Right ventricle myocardium inferior (tissue), 1 donor: ENCODE measurements at regions not wholly inside any gene's neighbourhood (a gene's known extent, or its start where the extent isn't known, plus 50 kb on each side); places are given as distances from the start of the nearest gene placed in this dataset.

Experiments used
- ATAC-seq: fragments of 200-7000 bp; cut with Tn5 transposase; one replicate; pipeline ENCODE4 v1.9.1; 2020; ENCODE audit warnings: mild to moderate bottlenecking, moderate library complexity
- DNase-seq: peaks from one replicate; pipeline ENCODE4 v3.0.0; 2021; ENCODE audit errors: missing footprints
- intact Hi-C: fragments of 100-400 bp; cut with DNase I; formaldehyde crosslinking; loops from one replicate; pipeline ENCODE4 v1.11.0; 2022
- donor health status: DM: no; HTN: yes; CAD: no; lungs with severe emphysema.

DNA sequence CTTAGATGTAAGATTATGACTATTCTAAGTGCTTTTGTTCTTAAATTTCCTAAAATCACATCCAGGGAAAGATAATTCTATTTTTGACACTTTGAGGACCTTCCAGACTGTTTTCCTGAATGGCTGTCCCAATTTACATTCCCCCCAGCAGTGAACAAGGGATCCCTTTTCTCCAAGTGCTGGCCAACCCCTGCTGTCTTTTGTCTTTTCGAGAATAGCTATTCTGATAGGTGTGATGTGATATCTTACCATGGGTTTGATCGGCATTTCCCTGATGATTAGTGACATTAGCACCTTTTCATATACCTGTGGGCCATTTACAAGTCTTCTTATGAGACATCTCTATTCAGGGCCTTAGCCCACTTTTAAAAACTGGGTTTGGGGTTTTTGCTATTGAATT is 526.7 kb upstream of the FZD8 start:
- intact Hi-C loops, result loop anchor here (5.0 kb wide), 1 partner anchor 526 kb away; the partner anchor contains the start of gene FZD8
- ATAC-seq (no peak), DNase-seq (no peak)

DNA sequence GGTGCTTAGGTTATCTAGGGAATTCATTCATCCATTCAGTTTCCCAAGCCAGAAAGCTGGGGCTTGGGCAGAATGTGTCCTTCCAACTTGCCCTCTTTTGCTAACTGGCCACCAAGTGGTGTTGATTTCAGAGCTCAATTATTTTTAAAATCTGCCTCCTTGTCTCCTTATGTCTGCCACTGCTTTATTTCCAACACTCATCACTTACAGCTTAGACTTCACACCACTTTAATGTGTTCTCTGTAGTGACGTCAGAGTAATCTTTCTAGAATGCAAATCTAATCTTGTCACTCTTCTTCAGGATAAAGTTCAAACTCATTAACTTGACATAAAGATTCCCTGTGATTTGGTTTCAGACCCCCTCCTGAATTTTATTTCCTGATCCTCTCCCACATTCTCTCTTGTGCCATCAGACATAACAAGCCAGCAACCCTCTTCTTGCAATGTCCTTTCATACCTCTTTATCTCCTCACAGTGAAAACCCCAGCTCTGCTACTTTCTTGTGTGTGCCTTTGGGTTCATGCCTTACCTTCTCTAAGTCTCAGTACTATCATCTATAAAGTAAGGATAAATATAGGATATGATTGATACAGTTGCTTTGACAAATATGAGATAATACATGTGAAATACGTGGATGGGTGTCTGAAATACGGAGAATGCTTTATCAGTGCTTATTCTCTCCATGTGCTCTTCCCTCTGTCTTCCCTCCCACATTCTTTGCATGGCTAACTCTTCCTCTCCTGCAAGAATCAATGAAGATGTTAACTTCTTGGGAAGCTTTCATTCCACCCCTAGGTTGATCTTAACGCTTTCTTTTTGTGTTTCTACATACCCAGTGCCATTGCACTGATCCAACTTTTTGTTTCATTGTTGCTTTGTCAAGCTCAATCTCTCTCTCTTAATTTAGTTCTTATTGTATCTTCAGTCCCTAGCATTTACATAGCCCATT is 522.7 kb upstream of the FZD8 start:
- ATAC-seq (peak; percentile 88), DNase-seq (no peak)
- intact Hi-C loops, result loop anchor here (5.0 kb wide), 1 partner anchor 523 kb away; the partner anchor contains the start of gene FZD8

DNA sequence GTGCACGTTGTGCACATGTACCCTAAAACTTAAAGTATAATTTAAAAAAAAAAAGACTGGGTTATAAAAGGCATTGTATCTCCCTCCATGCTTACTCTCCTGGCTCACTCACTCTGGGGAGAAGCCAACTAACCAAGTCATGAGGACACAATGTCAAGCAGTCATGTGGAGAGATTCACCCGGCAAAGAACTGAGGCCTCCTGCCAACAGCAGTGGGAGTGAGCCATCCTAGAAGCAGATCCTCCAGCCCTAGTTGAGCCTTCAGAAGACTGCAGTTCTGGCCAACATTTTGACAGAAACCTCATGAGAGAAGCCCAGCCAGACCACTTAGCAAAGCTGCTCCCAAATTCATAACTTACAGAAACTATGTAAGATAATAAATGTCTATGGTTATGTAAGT is 521.7 kb upstream of the FZD8 start:
- ATAC-seq, result peak; percentile 60
- DNase-seq, result no peak
- intact Hi-C loops, result no loop called here

DNA sequence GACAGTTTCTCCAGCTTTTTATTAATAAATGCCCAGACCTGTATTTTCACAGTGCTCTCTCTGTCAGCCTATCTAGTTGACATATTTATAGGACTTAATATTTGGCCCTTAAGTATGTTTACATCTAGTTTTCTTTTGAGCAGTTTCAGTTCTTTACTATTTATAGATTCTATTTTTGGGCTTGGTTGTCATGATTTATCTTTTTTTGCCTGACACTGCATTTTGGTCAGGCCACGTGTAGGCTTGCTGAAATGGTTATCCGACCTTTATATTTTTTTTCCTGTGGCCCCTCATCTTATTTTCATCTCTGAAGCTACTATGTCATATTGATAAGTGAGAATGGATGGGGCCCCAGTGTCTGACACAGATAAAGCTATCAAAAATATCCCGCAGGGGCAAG is 515.4 kb upstream of the FZD8 start:
- intact Hi-C loops, result no loop called here
- ATAC-seq, result no peak
- no peak for DNase-seq

DNA sequence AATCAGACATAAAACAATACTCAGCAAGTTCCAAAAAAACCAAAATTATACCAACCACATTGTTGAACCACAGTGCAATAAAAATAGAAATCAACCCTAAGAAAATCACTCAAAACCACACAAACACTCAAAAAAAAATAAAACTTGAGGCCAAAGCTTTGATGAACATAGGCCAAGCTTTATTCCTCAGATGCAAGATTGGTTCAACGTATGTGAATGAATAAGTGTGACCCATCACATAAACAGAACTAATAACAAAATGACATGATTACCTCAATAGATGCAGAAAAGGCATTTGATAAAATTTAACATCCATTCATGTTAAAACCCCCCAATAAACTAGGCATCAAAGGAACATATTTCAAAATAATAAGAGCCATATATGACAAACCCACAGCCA is 506.1 kb upstream of the FZD8 start:
- ATAC-seq, result no peak
- intact Hi-C loops, result no loop called here
- no peak for DNase-seq

DNA sequence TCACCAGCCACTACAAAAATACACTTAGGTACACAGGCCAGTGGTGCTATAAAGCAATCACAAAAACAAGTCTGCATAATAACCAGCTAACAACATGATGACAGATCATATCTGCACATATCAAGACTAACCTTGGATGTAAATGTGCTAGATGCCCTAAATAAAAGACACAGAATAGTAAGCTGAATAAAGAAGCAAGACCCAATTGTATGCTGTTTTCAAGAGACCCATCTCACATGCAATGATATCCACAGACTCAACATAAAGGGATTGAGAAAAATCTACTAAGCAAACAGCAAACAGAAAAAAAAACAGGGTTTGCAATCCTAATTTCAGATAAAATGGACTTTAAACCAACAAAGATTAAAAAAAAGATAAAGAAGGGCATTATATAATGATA is 505.4 kb upstream of the FZD8 start:
- DNase-seq (no peak), ATAC-seq (no peak)
- intact Hi-C loops, result no loop called here

DNA sequence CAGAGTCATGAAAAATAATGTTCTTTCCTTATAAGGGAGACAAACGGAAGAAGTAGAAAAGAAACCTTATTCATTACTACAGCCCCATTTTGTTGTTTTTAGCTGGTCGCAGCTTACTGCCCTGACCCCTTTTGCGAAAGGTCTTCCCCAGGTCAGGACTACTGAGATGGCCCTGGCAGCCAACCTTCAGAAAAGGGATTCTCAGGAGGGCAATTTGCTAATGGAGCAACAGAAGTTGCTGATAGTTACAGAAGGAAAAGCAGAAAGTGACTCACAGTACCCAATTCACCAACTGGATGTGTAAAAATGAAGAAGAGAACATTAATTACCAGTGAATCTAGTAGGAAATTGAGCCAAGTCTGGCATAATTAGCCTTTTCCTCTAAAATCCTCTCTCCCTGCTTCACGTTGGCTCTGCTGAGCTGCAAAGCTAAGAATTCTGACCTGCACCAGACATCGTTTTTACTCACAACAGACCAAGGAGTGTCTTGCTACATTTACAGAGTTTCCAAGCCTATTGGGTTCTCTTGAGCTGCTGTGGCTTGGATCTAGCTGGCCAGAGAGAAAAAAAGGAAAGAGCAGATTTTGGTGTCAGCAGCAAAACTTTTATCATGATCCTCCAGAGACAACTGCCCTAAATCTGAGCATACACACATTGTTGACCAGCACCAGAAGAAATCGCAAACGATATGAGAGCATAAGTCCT is 499.9 kb upstream of the FZD8 start:
- ATAC-seq (peak; percentile 31), DNase-seq (no peak)
- intact Hi-C loops, result no loop called here

DNA sequence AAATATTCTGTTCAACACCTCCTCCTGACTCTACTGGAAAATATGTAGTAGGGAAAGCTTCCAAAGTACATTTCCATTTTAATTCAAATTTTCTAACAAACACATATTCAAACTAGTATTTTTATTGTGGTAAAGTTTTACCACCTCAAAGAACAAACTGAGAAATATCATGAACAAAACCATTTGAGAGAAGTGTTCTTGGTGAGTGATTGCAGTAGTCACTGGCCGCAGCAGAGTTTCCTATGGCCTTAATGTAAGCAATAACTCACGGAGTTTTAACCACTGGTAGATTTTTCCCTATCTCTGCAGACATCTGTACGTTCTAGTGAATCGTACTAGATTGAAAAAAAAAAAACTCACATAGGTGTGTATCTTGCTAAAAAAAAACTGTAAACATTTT is 487.0 kb upstream of the FZD8 start:
- DNase-seq (no peak), ATAC-seq (no peak)
- intact Hi-C loops, result no loop called here

DNA sequence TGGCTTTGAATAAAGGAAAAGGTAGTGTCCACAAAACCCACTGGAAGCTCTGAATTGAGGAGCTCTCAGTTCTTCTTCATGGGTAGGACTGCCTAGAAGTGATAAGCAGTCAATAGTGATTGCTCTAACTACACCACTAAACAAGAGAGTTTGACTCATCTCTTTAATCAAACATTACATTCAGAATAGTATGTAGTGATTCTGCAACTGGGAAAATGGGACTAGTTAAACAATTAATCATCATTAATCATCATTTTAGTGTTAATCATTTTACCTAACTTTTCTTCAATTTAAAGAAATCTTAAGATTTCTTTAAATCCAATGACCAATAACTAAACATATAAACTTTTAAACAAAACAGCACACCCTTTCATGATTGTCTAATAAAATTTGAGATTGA is 484.0 kb upstream of the FZD8 start:
- ATAC-seq, result no peak

DNA sequence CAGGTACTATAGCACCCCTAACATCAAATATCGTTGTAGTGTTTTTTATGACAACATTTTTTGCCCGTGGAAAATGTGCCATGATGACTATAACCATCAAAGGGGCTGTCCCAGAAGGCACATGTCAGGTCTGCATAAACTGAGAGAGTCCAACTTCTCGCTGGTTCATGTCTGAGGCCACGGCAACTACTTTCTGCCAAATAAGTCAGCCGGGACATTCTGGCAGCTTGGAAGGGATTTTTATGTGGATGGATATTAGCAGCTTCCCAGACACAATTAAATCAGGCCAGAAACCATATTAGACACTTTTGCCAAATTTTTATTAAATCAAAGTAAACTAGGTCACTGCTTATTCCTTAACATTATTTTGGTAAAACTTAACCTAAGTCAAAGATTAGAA is 477.4 kb upstream of the FZD8 start:
- ATAC-seq (no peak), DNase-seq (no peak)
- intact Hi-C loops, result no loop called here

More for the DNA sequence above, 484.0 kb upstream of the FZD8 start:
- no peak for DNase-seq
- intact Hi-C loops, result no loop called here

DNA sequence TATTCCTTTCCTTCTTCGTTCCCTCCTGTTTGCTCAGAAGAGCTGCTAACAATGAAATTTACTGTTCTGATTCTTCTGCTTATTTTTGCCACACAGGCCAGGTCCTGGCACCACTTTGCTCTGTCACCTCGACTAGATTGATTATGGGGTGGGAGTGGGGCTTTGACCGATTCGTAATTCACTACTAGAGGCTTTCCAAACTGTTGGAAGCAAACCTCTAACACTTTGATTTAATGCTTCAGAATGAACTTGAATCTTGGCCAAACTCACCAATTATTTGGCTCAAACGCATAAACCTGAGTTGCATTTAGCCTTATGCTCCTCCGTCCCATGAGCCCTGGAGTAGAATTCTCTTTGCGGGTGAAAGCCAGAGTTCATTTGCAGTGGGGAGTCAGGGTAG is 476.2 kb upstream of the FZD8 start:
- DNase-seq (no peak), ATAC-seq (no peak)
- intact Hi-C loops, result no loop called here

DNA sequence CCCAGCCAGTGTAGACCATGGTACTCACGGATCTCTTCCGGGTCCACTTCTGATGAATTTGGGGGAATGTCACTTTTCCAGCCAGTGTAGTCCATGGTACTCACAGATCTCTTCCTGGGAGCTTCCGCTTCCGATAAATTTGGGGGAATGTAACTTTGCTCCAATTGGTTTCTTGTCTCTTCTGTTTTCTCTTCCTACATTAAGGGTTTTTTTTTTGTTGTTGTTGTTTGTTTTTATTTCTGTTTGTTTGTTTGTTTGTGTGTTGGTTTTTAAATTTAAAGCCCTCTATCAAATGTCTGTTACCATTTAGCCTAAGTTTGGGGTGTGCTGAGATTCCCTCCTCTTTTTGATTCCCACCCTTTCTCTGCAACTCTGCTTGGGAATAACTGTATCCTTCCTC is 475.8 kb upstream of the FZD8 start:
- DNase-seq, result no peak
- no peak for ATAC-seq
- intact Hi-C loops, result no loop called here

DNA sequence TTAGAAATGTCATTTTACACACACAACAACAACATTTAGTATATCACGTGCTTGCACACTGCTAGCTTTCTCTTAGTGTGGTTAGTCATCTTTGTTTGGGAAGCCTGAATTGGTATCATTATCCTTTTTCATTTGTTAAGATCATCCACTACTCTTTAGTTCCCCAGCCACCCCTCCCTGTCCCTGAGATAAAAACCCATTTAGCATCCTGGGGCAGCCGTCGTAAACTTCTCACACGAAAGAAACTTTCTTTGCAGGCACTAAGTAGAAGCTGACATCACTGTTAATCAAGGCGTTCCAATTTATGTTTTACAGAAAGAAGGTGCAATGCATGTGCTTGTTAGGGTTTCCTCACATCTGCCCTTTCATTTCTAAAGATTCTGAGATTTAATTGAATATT is 475.1 kb upstream of the FZD8 start:
- ATAC-seq (no peak), DNase-seq (no peak)
- intact Hi-C loops, result no loop called here

DNA sequence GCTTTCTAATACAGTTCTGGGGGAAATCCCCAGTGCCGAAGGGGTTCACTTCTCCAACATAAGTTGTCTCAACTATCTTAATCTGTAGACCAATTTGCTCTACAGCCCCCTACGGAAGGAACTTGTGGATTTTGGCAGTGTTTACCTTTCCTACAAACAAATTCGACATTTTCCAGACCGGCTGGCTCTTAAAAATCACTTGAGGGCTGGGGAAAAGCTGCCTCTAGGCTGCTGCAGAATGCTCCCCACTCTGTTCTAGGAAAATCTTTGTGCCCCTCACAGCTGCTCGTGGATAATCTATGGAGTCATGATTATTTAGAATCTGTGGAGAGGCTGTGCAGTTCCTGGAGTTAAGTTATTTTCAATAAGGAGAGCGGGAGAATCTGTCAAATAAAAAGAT is 474.6 kb upstream of the FZD8 start:
- intact Hi-C loops, result no loop called here
- DNase-seq (no peak), ATAC-seq (no peak)

DNA sequence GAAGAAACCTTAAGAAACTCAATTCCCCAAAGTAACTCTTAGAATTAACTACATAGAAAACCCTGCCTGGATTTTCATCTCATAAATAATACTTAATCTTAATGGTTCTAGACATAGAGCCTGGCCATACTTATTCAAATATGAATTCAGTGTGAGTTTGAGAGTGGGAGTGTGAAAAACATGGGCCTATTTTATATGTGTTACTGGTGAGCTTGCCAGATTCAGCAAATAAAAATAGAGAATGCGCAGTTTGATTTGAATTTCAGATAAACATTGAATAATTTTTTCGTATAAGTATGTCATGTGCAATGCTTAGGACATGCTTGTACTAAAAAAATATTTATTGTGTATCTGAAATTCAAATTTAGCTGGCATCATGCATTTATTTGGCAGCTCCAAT is 473.9 kb upstream of the FZD8 start:
- ATAC-seq (no peak), DNase-seq (no peak)
- intact Hi-C loops, result no loop called here

DNA sequence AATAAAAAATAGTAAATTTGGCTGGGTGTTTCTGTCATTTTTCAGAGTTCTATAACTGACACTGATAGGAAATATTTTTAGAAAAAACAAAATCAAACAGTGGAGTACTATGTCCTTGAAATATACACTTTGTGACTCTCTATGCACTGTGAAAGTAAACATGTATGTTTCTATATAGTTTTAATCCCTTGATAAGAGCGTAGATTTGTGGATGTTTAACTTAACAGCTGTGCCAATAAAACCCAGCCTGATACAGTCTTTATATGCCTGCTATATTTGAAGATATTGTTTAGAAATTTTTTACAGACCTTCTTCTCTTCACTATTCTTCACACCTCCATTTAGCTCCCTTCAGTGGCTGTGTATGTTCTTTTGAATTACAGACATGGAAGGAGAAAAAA is 473.3 kb upstream of the FZD8 start:
- ATAC-seq, result no peak
- DNase-seq, result no peak
- intact Hi-C loops, result no loop called here

DNA sequence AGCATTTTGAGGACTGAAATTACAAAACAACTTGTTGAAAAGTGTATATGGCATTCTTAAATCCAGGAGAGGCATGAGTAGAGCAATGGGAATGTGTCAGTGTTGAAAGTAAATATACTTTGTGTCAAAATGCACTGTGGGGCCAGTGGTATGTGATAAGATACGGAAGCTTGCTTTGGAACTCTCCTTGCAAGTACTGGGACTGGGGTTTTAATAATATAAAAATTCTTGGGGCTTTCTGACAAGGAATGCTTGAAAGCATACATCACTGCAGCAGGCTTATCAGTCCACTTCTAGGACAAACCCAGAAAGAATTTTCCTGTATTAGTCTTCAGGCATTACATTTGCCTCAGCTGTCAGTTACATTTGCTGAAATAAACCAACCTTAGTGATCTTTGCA is 472.8 kb upstream of the FZD8 start:
- peak; percentile 20 for ATAC-seq
- intact Hi-C loops, result no loop called here
- DNase-seq, result no peak

DNA sequence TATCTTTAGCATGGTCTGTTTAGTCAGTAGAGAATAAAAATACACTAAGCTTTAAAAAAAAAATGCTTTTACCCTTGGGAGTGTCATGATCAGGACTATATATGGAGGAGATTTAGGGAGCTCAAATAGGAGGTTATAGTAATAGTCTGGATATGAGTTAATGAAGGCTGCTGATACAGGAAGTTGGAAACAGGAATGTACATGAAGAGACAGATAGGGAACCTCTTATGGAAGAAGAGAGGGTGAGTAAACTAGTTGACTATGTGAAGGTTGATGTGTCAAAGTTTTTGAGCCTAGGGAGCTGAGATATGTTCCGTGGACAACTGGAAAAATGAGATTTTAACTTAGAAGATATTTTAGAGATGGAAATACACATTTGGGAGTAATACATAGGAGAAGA is 472.0 kb upstream of the FZD8 start:
- DNase-seq (no peak), ATAC-seq (no peak)
- intact Hi-C loops, result no loop called here

DNA sequence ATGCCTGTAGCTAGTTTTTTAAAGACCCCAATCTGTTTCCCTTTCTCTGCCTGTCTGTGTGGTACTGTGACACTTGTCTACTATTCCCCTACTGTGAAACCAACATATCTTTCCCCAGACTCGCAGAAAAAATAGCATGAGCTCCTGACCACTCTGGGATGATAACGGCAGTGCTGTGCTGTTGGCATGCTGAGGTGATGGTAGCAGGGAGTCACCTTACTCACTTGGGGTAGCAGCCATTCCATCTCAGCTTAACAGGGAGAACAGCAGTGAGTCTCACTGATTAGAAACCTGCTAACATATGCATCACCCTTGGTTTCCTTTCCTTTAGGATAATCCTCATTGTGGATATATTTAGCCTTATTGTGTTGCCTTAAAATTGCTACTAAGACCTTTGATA is 469.6 kb upstream of the FZD8 start:
- DNase-seq, result no peak
- ATAC-seq, result no peak
- intact Hi-C loops, result no loop called here

DNA sequence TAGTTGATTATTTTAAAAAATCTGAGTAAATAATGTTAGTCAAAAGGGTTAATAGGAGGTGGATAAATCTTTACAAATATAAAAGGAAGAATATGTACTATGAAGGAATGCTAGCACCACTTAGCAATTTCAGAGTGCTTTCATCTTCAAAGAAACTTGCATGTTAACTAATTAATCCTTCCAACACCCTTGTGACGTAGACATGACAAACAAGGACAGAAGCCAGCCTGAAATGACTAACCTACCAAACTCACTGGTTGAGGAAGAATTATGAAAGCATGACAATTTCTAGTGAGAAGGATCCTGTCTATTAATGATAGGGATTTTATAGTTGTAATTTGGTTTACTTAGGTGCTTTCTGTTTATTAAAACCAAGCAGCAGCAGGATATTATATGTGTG is 468.0 kb upstream of the FZD8 start:
- ATAC-seq (no peak), DNase-seq (no peak)
- intact Hi-C loops, result no loop called here
